GM12874 (cell line): ENCODE measurements at regions not wholly inside any gene's neighbourhood (a gene's known extent, or its start where the extent isn't known, plus 50 kb on each side); places are given as distances from the start of the nearest gene placed in this dataset.
A peak's percentile ranks its signal among the peaks of the same experiment; 100 is the strongest.

Experiments used
- TF ChIP-seq, protein P1 (sequence below): IDR thresholded peaks from 2 replicates; pipeline ENCODE4 v1.5.1; 2011; ENCODE audit warnings: low read depth, mild to moderate bottlenecking, control low read depth, low read length, moderate library complexity; ENCODE audit not compliant: insufficient read depth

DNA sequence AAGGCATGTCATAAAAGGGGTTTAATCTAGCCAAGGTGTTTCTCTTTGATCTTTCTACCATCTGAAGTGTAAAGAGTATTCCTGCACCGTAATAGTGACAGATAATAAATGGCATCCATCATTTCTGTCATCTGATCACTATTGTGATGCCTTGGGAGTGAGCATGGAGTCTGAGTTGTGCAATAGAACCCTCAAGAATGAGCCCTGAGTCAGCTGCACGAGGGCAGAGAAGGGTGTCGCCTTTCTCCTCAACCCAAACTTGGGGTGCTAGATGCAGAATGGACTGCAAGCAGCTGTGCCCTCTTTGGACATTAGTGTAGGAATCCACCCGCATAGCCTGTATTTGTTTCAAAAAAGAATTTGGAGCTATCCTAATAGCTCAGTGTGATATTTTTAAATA, 115.2 kb downstream of the ZNF37A start:
- TF ChIP-seq, protein P1, sequence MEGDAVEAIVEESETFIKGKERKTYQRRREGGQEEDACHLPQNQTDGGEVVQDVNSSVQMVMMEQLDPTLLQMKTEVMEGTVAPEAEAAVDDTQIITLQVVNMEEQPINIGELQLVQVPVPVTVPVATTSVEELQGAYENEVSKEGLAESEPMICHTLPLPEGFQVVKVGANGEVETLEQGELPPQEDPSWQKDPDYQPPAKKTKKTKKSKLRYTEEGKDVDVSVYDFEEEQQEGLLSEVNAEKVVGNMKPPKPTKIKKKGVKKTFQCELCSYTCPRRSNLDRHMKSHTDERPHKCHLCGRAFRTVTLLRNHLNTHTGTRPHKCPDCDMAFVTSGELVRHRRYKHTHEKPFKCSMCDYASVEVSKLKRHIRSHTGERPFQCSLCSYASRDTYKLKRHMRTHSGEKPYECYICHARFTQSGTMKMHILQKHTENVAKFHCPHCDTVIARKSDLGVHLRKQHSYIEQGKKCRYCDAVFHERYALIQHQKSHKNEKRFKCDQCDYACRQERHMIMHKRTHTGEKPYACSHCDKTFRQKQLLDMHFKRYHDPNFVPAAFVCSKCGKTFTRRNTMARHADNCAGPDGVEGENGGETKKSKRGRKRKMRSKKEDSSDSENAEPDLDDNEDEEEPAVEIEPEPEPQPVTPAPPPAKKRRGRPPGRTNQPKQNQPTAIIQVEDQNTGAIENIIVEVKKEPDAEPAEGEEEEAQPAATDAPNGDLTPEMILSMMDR = no peak

DNA sequence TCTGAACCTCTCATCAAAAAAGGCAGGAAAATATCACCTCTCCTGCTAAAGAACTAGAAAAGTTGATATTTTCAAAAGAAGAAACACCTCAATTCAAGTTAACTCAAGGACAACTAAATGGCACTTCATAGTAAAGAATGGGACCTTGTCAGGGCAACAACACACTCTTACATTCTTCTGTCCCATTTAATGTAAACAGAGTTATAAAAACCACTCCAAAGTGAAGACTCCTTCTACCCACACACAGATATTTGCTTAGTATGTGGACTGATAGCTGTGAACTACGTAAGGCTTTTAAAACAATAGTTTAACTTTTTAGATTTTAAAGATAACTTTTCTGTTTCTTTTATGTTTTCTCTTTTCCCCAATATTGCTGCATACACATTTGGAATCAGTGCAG, 118.3 kb downstream of the ZNF37A start:
- TF ChIP-seq, protein P1 = no peak

DNA sequence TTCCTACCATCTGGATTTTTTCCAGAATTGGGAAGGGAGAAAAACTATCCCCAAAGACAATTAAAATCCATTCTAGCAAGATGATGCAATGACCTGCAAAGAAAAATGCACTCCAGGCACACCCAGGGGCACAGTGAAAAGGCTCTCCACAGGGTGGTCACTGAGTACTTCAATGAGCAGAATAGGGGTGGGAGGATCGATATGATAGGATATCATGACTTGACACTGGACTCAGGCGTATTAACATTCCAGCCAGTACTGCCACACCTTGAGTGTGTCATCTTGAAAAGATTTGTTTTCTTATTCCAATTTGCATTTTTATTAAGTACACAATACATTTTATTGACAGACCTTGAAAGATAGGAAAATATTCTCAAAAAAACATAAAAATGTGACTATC, 132.2 kb downstream of the ZNF37A start:
- TF ChIP-seq, protein P1 = no peak

DNA sequence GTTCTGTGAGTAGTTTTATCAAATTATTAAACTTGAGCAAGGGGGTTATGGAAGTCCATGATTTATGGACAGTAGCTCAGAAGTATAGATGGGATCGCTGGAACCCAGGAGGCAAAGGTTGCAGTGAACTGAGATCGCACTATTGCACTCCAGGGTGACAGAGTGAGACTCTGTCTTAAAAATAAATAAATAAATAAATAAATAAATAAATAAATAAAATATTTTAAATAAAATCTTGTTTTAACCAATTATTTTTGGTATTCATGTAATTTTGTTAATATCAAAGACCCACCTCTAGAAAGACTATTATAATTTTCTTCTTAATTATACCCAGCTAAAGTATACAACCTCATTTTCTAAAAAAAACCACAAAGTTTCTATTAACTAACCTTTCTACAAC, 134.3 kb downstream of the ZNF37A start:
- TF ChIP-seq, protein P1 = no peak

DNA sequence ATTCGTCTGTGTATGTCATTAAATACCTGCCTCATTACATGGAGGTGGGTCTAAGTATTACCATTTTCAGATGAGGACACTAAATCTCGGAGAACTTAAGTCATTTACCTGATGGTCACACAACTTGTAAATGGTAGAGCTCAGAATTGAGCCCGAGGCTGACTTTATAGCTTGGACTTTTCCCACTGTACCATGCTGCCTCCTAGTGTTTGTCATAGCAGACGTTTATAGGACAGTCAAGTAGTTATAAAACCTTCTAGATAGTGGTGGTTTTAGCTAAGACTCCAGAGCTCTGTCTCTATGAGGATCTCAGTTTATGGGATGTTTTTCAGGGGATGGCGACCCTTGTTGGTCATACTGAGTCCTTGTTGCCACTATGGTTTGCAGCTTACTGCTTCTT, 271.8 kb downstream of the ZNF37A start:
- TF ChIP-seq, protein P1 = peak; percentile 22; the same call in 1 of the 2 replicates

DNA sequence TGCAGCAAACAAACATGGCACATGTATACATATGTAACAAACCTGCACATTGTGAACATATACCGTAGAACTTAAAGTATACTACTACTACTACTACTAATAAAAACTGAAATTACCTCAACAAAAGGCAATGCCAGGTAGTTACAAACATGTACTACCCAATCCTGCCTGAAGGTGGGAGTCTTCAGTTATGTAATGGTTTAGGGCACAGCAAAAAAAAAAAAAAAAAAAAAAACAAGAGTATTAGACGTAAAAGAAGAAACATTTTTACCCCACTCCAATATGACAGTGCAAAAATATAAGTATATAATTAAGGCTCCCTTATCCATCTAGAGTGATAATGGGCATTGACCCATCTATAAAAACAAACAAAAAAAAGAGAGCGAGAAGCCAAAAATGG, 296.6 kb downstream of the ZNF37A start:
- TF ChIP-seq, protein P1 = 0 out of 2 replicates have a peak, but pooled peaks have one; percentile 4
